ENCODE measurements at regions not wholly inside any gene's neighbourhood (a gene's known extent, or its start where the extent isn't known, plus 50 kb on each side); places are given as distances from the start of the nearest gene placed in this dataset.

- no peaks in the 10 kb centered on the region for H3K79me2 ChIP-seq (ENCODE audit: control insufficient read depth, insufficient read depth, low read length)
- no peak overlapping the region for H3K4me3 ChIP-seq
- H3K36me3 ChIP-seq (ENCODE audit: control insufficient read depth in 2 of 2, insufficient read depth in 2 of 2, low read length in 1 of 2): no peaks in the 10 kb centered on the region
- no peaks in the 10 kb centered on the region for H3K27me3 ChIP-seq (replicated peaks in 1 of 2; ENCODE audit: control insufficient read depth in 2 of 2, insufficient read depth in 2 of 2, low read length in 1 of 2)
- intact Hi-C loops (cut with micrococcal nuclease; ENCODE audit: unreplicated experiment) (no loop called here), in situ Hi-C loops (cut with MboI) (no loop called here)
- FAIRE-seq: no peak
- no peaks in the 10 kb centered on the region for H3K4me1 ChIP-seq (ENCODE audit: control insufficient read depth, insufficient read depth, low read length)
- ChIA-PET POLR2A (no interaction called here), RAD21 (ENCODE audit: unreplicated experiment) (no interaction called here), CTCF (no interaction called here), SMC1A (ENCODE audit: uncharacterized antibody, unreplicated experiment) (no interaction called here)
- TF ChIP-seq, protein P1, sequence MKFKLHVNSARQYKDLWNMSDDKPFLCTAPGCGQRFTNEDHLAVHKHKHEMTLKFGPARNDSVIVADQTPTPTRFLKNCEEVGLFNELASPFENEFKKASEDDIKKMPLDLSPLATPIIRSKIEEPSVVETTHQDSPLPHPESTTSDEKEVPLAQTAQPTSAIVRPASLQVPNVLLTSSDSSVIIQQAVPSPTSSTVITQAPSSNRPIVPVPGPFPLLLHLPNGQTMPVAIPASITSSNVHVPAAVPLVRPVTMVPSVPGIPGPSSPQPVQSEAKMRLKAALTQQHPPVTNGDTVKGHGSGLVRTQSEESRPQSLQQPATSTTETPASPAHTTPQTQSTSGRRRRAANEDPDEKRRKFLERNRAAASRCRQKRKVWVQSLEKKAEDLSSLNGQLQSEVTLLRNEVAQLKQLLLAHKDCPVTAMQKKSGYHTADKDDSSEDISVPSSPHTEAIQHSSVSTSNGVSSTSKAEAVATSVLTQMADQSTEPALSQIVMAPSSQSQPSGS (IDR thresholded peaks at IDR 0.05; ENCODE audit: low read length): no peak
- TF ChIP-seq STAT1 (conservative IDR thresholded peaks at IDR 0.05) (no peak), IRF4 (IDR thresholded peaks at IDR 0.05; ENCODE audit: low read depth, low read length) (no peak), BMI1 (IDR thresholded peaks at IDR 0.05; ENCODE audit: borderline replicate concordance) (no peak), USF1 (IDR thresholded peaks at IDR 0.05; ENCODE audit: borderline replicate concordance, extremely low read length, insufficient read depth, low read depth, low read length) (no peak), TAF1 (IDR thresholded peaks at IDR 0.05; ENCODE audit: borderline replicate concordance, low read depth, low read length) (no peak), FOS (IDR thresholded peaks at IDR 0.05; ENCODE audit: borderline replicate concordance, extremely low read depth, insufficient read length) (no peak), KDM1A (IDR thresholded peaks at IDR 0.05; ENCODE audit: borderline replicate concordance) (no peak), ASH2L (IDR thresholded peaks at IDR 0.05; ENCODE audit: borderline replicate concordance, low read depth) (no peak), CHD2 (IDR thresholded peaks at IDR 0.05; ENCODE audit: borderline replicate concordance, low read depth, low read length) (no peak), ZBED1 (IDR thresholded peaks at IDR 0.05; ENCODE audit: borderline replicate concordance) (no peak), SUZ12 (IDR thresholded peaks at IDR 0.05; ENCODE audit: unreplicated experiment) (no peak)
- TF ChIP-seq, protein P2, sequence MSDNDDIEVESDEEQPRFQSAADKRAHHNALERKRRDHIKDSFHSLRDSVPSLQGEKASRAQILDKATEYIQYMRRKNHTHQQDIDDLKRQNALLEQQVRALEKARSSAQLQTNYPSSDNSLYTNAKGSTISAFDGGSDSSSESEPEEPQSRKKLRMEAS (IDR thresholded peaks at IDR 0.05; ENCODE audit: low read depth, low read length): no peak
- TF ChIP-seq, protein P3, sequence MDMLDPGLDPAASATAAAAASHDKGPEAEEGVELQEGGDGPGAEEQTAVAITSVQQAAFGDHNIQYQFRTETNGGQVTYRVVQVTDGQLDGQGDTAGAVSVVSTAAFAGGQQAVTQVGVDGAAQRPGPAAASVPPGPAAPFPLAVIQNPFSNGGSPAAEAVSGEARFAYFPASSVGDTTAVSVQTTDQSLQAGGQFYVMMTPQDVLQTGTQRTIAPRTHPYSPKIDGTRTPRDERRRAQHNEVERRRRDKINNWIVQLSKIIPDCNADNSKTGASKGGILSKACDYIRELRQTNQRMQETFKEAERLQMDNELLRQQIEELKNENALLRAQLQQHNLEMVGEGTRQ (IDR thresholded peaks at IDR 0.05; ENCODE audit: borderline replicate concordance, low read depth, low read length): no peak
- TF ChIP-seq, protein P4, sequence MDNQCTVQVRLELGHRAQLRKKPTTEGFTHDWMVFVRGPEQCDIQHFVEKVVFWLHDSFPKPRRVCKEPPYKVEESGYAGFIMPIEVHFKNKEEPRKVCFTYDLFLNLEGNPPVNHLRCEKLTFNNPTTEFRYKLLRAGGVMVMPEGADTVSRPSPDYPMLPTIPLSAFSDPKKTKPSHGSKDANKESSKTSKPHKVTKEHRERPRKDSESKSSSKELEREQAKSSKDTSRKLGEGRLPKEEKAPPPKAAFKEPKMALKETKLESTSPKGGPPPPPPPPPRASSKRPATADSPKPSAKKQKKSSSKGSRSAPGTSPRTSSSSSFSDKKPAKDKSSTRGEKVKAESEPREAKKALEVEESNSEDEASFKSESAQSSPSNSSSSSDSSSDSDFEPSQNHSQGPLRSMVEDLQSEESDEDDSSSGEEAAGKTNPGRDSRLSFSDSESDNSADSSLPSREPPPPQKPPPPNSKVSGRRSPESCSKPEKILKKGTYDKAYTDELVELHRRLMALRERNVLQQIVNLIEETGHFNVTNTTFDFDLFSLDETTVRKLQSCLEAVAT (IDR thresholded peaks at IDR 0.05): no peak
- ATAC-seq: no peak
- peaks cover 2% of the 10 kb centered on the region; the same call in 2 of the 3 replicates for H3K9me3 ChIP-seq (replicated peaks; ENCODE audit: control insufficient read depth, insufficient read depth, low read length)
- WGBS (ENCODE audit: insufficient coverage, insufficient replicate concordance, low lambda C conversion rate, missing lambda C conversion rate): 53% methylated on average over 3 of the region's 3 CpGs
- no peak for DNase-seq (ENCODE audit: low read depth, low spot score)
- no peak overlapping the region for H2AFZ ChIP-seq (ENCODE audit: control insufficient read depth, low read depth, low read length)
- BruUV-seq (replicated peaks): no TSS peak
- no peak overlapping the region for H3K9ac ChIP-seq (ENCODE audit: control insufficient read depth, insufficient read depth, low read length)
- no peaks in the 10 kb centered on the region for H4K20me1 ChIP-seq (ENCODE audit: control insufficient read depth, insufficient read depth)
- no peak overlapping the region for H3K4me2 ChIP-seq (ENCODE audit: control insufficient read depth, insufficient read depth)
- H3K27ac ChIP-seq (ENCODE audit: control insufficient read depth, insufficient read depth): no peak overlapping the region
Measured at GRCh38 chr5:138677782-138678181, 75.4 kb upstream of the CTNNA1 start.

Data from GM12878 (cell line).